Fibroblast of skin of abdomen (primary cell): ENCODE measurements at regions not wholly inside any gene's neighbourhood (a gene's known extent, or its start where the extent isn't known, plus 50 kb on each side); places are given as distances from the start of the nearest gene placed in this dataset.
"Not testable (repeated sequence)": the region's sequence is repeated elsewhere in the genome, so short reads cannot be mapped to it uniquely, and the experiment has no call there.

ENCODE experiments used
- DNase-seq: peaks from one replicate; pipeline ENCODE4 v3.0.0-alpha.2; 2013

GRCh38 chr1:174105086-174105485 lies 54.2 kb upstream of the RABGAP1L start:
- DNase-seq: no peak

GRCh38 chr1:174103766-174104165 lies 55.6 kb upstream of the RABGAP1L start:
- DNase-seq: no peak

GRCh38 chr1:174101976-174102375 lies 57.3 kb upstream of the RABGAP1L start:
- DNase-seq: not testable (repeated sequence)

GRCh38 chr1:174097426-174097825 lies 61.9 kb upstream of the RABGAP1L start:
- no peak for DNase-seq

GRCh38 chr1:174093789-174094188 lies 65.5 kb upstream of the RABGAP1L start:
- DNase-seq: not testable (repeated sequence)

GRCh38 chr1:174090471-174090870 lies 68.3 kb upstream of the RC3H1 start:
- DNase-seq: no peak

GRCh38 chr1:174080819-174081218 lies 58.7 kb upstream of the RC3H1 start:
- DNase-seq: no peak

- no peak for DNase-seq
Measured at GRCh38 chr1:174079796-174080195, 57.6 kb upstream of the RC3H1 start.

- DNase-seq: not testable (repeated sequence)
Measured at GRCh38 chr1:174078916-174079315, 56.8 kb upstream of the RC3H1 start.

- peak; percentile 6 for DNase-seq
Measured at GRCh38 chr1:174077749-174078490, 55.8 kb upstream of the RC3H1 start.

- DNase-seq: peak; percentile 4
Measured at GRCh38 chr1:174075245-174075692, 53.1 kb upstream of the RC3H1 start.

GRCh38 chr1:174074757-174075156 lies 52.6 kb upstream of the RC3H1 start:
- DNase-seq: peak; percentile 35

- DNase-seq: no peak
Measured at GRCh38 chr1:174072581-174072980, 50.4 kb upstream of the RC3H1 start.
